ENCODE measurements at regions not wholly inside any gene's neighbourhood (a gene's known extent, or its start where the extent isn't known, plus 50 kb on each side); places are given as distances from the start of the nearest gene placed in this dataset.

DNA sequence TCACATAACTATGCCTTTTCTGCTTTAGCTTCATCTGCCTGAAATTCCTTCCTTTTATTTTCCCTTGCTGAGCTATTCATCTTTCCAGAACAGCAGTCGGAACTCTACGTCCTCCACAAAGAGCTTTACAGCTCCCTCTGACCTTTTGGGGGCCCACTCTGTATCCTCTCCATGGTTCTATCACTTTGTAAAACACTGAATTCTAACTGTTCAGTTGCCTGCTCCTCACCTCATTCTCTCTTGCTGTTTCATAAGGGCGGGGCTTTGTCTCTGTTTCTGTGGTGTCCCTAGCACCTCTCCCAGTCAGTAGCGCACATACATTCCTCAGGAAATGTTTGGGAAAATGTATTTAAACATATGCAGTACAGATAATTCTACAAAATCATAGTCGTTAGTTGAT, 737.0 kb downstream of the RAB28 start:
- TF ChIP-seq, protein P1, sequence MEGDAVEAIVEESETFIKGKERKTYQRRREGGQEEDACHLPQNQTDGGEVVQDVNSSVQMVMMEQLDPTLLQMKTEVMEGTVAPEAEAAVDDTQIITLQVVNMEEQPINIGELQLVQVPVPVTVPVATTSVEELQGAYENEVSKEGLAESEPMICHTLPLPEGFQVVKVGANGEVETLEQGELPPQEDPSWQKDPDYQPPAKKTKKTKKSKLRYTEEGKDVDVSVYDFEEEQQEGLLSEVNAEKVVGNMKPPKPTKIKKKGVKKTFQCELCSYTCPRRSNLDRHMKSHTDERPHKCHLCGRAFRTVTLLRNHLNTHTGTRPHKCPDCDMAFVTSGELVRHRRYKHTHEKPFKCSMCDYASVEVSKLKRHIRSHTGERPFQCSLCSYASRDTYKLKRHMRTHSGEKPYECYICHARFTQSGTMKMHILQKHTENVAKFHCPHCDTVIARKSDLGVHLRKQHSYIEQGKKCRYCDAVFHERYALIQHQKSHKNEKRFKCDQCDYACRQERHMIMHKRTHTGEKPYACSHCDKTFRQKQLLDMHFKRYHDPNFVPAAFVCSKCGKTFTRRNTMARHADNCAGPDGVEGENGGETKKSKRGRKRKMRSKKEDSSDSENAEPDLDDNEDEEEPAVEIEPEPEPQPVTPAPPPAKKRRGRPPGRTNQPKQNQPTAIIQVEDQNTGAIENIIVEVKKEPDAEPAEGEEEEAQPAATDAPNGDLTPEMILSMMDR (conservative IDR thresholded peaks at IDR 0.05; ENCODE audit: low read depth, low read length): no peak
- TF ChIP-seq EZH2 (IDR thresholded peaks at IDR 0.05; ENCODE audit: borderline replicate concordance, low read depth, low read length, poor library complexity, severe bottlenecking): no peak

Data from A673 (cell line).